RCC 7860 (cell line): ENCODE measurements at regions not wholly inside any gene's neighbourhood (a gene's known extent, or its start where the extent isn't known, plus 50 kb on each side); places are given as distances from the start of the nearest gene placed in this dataset.

Experiments used
- DNase-seq: peaks from one replicate; pipeline ENCODE4 v3.0.0-alpha.2; 2015; ENCODE audit warnings: low spot score
- FAIRE-seq: peaks from 2 replicates; lab custom pipeline; 2012; peaks lifted over from hg19 to GRCh38; lab: Jason Lieb, UNC

- DNase-seq (no peak), FAIRE-seq (no peak)
Measured at GRCh38 chr2:240225660-240226475, 85.4 kb upstream of the OTOS start.

GRCh38 chr2:240226672-240227537 is 86.4 kb upstream of the OTOS start:
- FAIRE-seq (no peak), DNase-seq (no peak)

GRCh38 chr2:240227538-240228428 is 87.3 kb upstream of the OTOS start:
- FAIRE-seq (no peak), DNase-seq (no peak)

- DNase-seq (no peak), FAIRE-seq (no peak)
Measured at GRCh38 chr2:240229005-240229404, 88.5 kb upstream of the OTOS start.

GRCh38 chr2:240229603-240230235 is 89.3 kb upstream of the OTOS start:
- DNase-seq, result peak; percentile 14
- FAIRE-seq, result no peak

GRCh38 chr2:240230291-240230931 is 90.0 kb upstream of the OTOS start:
- DNase-seq (no peak), FAIRE-seq (no peak)

GRCh38 chr2:240231838-240232244 is 91.4 kb upstream of the OTOS start:
- FAIRE-seq, result no peak
- no peak for DNase-seq

GRCh38 chr2:240232264-240232915 is 91.9 kb upstream of the OTOS start:
- DNase-seq (no peak), FAIRE-seq (no peak)

- peak; percentile 49 for DNase-seq
Measured at GRCh38 chr2:240232961-240233884, 92.8 kb upstream of the OTOS start.

GRCh38 chr2:240233885-240234502 is 93.5 kb upstream of the OTOS start:
- FAIRE-seq (no peak), DNase-seq (no peak)

More at GRCh38 chr2:240232961-240233884, 92.8 kb upstream of the OTOS start:
- no peak for FAIRE-seq

GRCh38 chr2:240234503-240234951 is 94.1 kb upstream of the OTOS start:
- FAIRE-seq, result no peak
- DNase-seq, result no peak

GRCh38 chr2:240235149-240235803 is 94.8 kb upstream of the OTOS start:
- no peak for FAIRE-seq

GRCh38 chr2:240235811-240236210 is 95.4 kb upstream of the OTOS start:
- no peak for DNase-seq
- no peak for FAIRE-seq

More at GRCh38 chr2:240235149-240235803, 94.8 kb upstream of the OTOS start:
- DNase-seq, result no peak

GRCh38 chr2:240236217-240237111 is 96.0 kb upstream of the OTOS start:
- FAIRE-seq, result no peak

GRCh38 chr2:240237609-240238174 is 97.2 kb upstream of the OTOS start:
- FAIRE-seq, result no peak

More at GRCh38 chr2:240236217-240237111, 96.0 kb upstream of the OTOS start:
- DNase-seq, result no peak

GRCh38 chr2:240238201-240238600 is 97.7 kb upstream of the OTOS start:
- no peak for FAIRE-seq
- DNase-seq, result no peak

More at GRCh38 chr2:240237609-240238174, 97.2 kb upstream of the OTOS start:
- DNase-seq, result peak; percentile 5
